ENCODE measurements at regions not wholly inside any gene's neighbourhood (a gene's known extent, or its start where the extent isn't known, plus 50 kb on each side); places are given as distances from the start of the nearest gene placed in this dataset.

DNA sequence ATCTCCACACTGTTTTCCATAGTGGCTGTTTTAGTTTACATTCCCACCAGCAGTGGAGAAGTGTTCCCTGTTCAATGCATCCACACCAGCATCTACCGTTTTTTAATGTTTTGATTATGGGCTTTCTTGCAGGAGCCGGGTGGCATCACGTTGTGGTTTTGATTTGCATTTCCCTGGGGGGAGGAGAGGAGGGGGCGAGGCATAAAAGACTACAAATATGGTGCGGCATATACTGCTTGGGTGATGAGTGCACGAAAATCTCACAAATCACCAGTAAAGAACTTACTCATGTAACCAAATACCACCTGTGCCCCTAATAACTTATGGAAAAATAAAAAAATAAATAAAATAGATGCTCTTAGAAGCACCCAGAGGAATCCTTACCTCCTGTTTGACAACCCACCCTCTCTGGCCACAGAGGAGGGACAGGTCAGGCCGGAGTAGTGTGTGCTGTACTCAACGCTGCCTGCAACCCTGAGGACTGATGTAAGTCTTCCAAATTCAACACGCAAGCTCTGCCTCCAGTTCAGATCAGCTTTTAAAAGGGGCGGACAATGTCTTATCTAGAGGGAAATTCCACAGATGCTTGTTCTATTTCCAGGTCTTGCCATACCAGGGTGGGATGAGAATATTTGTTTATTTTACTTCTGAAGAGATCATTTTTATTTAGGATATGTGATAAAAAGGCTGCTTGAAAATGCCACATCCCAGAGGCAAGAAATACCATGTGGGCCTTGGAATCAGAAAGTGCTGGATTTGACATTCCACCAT, 329.6 kb upstream of the B3GAT1 start:
- CTCF ChIA-PET, result no interaction called here
- H3K4me3 ChIP-seq (ENCODE audit: low read depth, low read length), result no peak overlapping the region
- no peak for DNase-seq (ENCODE audit: low read depth, low spot score)
- TF ChIP-seq, protein P1, sequence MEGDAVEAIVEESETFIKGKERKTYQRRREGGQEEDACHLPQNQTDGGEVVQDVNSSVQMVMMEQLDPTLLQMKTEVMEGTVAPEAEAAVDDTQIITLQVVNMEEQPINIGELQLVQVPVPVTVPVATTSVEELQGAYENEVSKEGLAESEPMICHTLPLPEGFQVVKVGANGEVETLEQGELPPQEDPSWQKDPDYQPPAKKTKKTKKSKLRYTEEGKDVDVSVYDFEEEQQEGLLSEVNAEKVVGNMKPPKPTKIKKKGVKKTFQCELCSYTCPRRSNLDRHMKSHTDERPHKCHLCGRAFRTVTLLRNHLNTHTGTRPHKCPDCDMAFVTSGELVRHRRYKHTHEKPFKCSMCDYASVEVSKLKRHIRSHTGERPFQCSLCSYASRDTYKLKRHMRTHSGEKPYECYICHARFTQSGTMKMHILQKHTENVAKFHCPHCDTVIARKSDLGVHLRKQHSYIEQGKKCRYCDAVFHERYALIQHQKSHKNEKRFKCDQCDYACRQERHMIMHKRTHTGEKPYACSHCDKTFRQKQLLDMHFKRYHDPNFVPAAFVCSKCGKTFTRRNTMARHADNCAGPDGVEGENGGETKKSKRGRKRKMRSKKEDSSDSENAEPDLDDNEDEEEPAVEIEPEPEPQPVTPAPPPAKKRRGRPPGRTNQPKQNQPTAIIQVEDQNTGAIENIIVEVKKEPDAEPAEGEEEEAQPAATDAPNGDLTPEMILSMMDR (IDR thresholded peaks at IDR 0.05; ENCODE audit: insufficient read depth, low read length, missing control alignments), result no peak
- POLR2A ChIA-PET, result no interaction called here

DNA sequence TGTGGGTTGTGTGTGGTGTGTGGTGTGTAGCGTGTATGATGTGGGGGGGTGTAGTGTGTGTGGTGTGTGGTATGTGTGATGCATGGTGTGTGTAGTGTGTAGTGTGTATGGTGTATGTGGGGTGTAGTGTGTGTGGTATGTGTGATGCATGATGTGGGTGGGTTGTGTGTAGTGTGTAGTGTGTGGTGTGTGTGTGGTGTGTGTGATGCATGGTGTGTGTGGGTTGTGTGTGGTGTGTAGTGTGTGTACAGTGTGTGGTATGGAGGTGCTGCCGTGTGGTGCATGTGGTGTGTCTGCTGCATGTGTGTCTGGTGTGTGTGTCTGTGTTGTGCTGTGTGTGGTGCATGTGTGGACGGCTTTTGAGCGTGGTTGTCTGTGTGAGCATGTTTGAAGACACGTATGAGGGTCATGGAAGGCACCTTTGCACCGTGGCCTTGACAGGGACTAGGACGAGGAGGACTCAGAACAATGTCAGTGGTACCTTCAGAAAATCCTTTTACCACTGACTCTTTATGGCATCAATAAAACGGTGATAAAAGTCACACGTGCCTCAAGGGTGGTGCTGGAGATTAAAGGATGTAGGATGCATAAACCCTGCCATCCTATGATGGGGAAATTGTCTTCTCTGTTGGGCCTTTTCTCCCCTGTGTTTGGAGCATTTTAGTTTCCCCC, 328.7 kb upstream of the B3GAT1 start:
- no peak overlapping the region for H3K4me3 ChIP-seq (ENCODE audit: low read depth, low read length)
- ChIA-PET POLR2A (no interaction called here), CTCF (no interaction called here)
- no peak for DNase-seq (ENCODE audit: low read depth, low spot score)
- TF ChIP-seq, protein P1 (IDR thresholded peaks at IDR 0.05; ENCODE audit: insufficient read depth, low read length, missing control alignments), result no peak

DNA sequence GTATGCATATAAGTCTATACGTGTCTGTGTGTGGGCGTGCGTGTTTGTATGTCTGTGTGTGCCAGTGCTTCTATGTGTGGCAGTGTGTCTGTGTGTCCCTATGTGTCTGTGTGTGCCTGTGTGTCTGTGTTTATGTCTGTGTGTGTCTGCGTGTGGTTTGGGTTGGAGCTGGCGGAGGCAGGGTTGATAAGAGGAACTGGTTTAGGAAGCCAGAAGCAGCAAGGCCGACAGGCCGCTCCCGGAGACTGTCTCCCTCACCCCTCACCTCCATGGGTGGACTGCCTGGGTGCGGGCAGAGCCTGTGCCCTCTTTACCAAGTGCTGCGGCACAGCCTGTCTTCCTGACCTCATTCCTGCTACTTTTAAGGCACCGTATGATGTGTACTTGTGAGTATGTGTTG, 327.1 kb upstream of the B3GAT1 start:
- ChIA-PET CTCF (no interaction called here), POLR2A (no interaction called here)
- TF ChIP-seq, protein P1 (IDR thresholded peaks at IDR 0.05; ENCODE audit: insufficient read depth, low read length, missing control alignments), result no peak
- no peak for DNase-seq (ENCODE audit: low read depth, low spot score)
- no peak overlapping the region for H3K4me3 ChIP-seq (ENCODE audit: low read depth, low read length)

DNA sequence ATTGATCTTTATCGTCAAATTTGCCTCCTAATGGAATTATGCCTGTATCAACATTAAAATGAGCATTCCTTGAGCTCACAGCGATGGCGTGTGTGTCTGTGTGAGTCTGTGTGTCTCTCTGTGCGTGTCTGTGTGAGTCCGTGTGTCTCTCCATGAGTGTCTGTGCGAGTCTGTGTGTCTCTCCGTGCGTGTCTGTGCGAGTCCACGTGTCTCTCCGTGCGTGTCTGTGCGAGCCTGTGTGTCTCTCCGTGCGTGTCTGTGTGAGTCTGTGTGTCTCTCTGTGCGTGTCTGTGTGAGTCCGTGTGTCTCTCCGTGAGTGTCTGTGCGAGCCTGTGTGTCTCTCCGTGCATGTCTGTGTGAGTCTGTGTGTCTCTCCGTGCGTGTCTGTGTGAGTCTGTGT, 326.5 kb upstream of the B3GAT1 start:
- ChIA-PET CTCF (no interaction called here), POLR2A (no interaction called here)
- TF ChIP-seq, protein P1 (IDR thresholded peaks at IDR 0.05; ENCODE audit: insufficient read depth, low read length, missing control alignments), result no peak
- H3K4me3 ChIP-seq (ENCODE audit: low read depth, low read length), result no peak overlapping the region
- DNase-seq (ENCODE audit: low read depth, low spot score), result no peak

DNA sequence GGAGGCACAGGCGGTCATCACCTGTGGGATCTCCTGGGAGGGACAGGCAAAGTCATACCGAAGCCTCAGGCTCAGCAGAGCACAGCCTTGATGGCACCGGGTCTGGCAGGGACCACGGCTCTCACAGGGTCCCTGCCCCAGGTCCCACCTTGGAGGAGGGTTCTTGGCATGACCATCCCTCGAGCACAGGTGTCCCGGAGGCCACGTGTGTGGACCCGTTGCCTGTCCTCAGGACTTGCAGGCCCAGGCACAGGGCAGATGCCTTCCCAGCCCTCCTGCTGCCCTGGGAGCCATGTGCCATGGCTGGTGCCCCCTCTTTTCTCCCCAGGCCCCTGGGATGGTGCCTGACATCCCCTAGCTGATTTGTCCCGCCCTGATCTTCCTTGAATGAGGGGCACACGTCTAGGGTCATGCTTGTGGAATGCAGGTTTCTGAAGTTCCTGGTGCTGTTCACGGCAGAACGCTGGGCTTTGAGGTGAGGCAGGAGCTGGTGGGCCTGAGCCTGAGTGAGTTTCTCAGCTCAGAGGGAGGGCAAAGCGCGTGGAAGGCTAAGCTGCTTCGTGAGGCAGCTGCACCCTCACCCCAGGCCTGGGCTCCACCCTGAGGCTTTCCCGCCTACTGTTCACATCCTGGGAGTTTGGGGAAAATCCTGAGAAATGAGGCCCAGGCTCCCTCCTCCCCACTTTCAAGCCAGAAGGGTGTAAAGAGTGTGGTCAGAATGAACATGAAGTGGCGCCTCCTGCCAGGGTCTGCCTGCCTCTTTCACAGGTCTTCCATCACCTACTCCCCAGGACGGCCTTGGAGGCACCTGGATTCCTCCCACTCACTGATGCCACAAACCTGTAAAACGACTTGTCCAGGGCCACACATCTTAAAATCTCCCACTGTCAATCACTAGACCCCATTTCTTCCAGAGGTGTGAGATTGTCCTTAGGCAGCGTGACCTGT, 325.8 kb upstream of the B3GAT1 start:
- no peak for DNase-seq (ENCODE audit: low read depth, low spot score)
- TF ChIP-seq, protein P1 (IDR thresholded peaks at IDR 0.05; ENCODE audit: insufficient read depth, low read length, missing control alignments), result no peak
- CTCF ChIA-PET, result no interaction called here
- H3K4me3 ChIP-seq (ENCODE audit: low read depth, low read length), result no peak overlapping the region
- POLR2A ChIA-PET, result no interaction called here

Measured in AG04449 (cell line).